GM19324 (cell line): ENCODE measurements at regions not wholly inside any gene's neighbourhood (a gene's known extent, or its start where the extent isn't known, plus 50 kb on each side); places are given as distances from the start of the nearest gene placed in this dataset.

Experiments used
- ATAC-seq: cut with Tn5 transposase; IDR thresholded peaks from one replicate; pipeline ENCODE4 v1.9.1; 2021; ENCODE audit warnings: mild to moderate bottlenecking, moderate library complexity; ENCODE audit not compliant: unreplicated experiment, low FRiP score

DNA sequence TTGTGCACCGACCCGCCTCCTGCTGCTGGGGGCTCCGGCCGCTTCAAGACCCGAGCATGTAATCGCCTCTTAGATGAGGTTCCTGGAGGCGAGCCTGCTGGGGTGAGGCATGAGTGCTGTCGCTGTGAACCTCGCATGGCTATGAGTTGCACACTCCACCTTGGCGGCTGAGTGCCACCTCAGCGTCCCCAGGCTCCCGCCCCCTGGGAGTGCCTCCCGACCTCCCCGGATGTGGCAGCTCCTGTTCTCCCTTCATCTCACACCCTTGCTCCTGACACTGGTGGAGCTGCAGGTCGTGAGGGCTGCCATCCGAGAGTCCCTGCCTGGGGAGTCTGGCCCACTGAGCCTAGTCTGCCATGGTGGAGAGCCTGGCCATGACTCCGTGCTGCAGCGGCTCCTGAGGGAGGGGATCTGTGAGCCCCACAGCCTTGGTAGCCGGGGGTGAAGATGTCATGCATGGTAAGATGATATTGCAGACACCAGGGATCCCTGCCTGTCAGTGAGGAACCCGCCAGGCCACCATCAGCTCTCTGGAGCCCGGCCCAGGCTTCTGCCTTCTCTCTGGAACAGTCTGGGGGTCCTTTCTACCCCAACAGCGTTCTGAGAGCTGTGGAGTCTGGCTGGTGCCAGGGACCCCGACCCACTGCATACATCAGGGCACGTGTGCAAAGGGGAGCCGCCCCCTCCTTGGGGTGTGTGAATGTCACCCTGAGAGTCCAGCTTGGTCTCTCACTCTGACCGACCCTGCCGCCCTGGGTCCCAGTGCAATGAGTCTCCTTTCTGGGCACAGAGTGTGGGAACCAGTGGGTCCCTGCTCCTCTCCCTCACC is 61.6 kb upstream of the HS6ST1 start:
- ATAC-seq = no peak

DNA sequence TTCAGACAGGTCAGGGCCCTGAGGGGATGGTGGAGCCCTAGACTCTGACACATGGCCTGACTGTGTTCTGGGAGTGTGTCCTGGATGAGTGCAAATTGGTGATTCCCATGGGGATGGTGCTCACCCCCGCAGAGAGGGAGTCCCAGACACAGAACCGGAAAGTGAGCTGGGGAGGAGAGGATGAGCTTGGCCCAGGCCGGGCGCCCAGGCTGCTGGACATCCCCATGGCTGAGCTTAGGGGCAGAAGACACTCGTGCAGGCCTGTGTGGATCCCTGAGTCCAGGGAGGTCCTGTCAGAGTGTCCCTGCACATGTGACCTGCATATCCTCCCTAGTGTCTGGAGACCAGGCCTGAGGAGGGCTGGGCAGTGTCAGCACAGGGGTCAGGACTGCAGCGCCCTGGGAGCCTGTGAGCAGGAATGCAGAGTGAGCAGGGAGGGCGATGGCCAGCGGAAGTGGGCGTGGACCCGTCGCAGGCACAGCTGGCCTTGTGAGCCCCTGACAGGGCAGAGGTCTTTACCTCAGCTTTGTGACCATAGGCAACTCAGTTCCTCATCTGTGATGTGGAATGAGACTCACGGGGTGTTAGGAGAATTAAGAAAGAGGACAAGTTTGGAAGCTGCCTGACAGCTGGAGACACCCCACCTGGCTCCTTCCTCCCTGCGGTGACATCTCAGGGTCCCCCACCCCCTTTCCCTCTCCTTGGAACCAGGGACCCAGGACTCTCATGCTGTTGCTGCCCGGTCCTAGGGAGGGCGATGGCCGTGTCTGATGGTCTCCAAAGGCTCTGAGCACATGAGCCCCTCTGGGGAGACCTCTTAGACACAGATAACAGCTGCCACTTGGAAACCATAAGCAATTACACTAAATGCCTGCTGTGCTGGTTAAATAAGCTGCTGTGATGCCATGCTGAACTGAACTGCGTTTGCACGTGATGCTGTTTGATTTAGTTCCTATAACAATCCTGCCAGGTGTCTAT is 62.6 kb upstream of the HS6ST1 start:
- ATAC-seq = no peak

DNA sequence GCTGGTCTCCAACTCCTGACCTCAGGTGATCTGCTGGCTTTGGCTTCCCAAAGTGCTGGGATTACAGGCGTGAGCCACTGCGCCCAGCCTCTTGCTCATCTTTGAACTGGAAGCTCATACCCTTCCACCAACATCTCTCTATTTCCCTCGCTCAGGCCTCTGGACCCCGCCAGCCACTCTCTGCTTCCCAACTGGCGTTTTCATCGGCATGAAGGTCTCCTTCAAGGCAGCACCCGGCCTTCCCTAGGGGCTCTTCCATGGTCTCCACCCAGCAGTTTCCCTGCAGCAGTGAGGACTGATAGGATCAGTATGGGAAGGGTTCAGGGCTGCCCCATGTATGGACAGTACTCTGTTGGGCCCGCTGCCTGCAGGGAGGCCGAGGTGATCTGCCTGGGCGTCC is 65.8 kb upstream of the HS6ST1 start:
- no peak for ATAC-seq

DNA sequence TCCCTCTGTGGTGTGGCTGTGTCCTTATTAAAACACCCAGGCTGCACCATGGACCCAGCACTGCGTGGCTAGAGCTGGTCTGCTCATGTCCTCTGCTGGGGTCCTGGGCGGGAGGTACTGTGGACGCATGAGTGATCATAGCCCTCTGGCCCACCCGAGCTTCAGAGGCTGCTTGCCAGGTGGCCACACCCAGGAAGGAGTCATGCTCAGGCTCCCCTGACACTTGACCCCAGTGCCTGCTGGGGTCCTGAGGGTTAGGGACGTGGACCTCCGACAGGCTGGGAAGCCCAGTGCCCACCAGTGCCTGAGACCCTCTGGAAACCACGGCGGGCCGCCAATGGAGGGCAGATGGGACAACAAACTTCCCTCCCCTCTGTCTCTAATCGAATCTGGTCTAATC is 66.3 kb upstream of the HS6ST1 start:
- no peak for ATAC-seq

DNA sequence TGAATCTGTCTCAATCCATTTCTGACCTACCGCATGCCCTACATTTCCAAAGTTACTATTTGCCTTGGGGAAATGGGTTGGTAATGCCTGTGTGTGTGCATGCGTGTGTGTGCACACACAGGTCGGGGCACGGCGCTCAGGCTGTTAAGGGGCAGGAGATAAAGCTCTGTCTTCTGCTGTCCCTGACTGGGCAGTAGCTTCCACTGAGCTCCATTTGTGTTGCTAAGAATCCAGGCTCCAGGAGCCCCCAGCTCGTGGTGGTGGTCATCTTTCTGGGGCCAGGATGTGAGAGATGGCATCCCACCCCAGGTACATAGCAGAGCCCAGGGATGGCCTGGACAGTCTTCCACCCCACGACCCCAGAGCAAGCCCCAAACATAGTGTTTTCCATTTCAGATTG is 66.7 kb upstream of the HS6ST1 start:
- no peak for ATAC-seq

DNA sequence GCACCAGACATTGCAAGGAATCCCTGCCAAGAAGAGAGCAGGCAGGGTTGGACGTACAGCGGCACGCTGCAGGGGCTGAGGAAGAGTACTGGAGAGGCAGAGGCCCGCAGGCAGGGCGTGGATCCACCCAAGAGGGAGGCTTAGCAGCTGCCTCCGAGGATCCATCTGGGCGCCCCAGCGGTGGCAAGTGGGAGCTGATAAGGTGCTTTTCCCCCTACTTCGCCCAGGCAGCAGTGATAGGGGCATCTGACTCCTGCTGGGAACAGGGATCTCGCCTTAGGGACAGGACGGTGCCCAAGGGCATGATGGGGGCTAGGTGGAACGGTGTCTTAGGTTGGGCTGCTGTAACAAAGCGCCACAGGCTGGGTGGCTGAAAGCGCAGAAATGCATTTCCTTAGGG is 67.4 kb upstream of the HS6ST1 start:
- no peak for ATAC-seq

DNA sequence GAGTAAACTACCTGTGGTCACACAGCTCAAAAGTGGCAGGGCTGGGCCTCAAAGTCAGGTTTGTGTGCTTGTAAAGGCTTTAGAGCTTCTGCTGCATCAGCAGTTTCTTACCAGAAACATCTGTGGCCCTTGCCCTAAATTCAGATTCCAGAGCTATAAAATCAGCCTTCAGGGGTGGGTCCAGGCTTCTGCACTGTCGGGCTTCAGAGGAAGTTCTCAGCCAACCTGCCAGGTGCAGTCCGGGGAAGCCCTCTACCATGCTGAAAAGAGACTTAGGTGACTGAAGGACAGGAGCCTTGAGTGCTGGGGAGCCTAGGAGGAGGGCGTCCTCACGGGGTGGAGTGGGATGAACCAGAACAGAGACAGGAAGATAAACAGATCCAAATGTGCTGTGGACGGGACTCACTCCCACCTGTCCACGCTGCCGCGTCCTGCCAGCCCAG is 69.9 kb upstream of the HS6ST1 start:
- no peak for ATAC-seq

DNA sequence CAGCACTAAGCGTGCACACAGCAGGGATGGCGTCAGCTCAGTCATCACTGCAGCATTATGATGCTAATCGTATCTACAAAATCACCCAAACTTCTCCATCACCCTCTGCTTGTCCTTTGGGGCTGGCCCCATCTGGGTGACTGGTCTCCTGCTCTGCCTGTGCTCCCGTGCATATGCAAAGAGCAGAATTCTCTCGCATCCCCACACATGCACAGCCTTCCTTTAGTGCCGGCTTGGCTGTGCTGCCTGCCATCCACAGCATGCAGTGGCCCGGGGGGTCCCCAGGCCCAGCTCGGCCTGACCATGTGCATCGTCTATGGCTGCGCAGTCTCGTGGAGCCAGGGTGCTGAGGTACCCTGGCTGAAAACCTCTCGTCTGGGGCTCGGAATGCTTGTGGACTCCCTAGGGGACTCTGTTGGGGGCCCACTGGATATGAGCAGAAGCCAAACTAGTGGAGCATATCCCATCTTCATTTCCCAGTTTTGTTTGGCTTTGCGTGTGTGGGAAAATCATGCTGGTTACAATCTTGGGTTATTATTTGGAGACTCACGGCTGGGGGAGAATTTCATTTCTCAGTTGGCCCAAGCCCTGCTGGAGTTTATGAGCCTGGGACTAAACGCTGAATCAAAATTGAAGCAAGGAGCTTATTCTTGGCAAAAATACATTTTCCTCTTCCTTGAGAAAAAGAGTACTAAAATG is 70.9 kb upstream of the HS6ST1 start:
- ATAC-seq = no peak

DNA sequence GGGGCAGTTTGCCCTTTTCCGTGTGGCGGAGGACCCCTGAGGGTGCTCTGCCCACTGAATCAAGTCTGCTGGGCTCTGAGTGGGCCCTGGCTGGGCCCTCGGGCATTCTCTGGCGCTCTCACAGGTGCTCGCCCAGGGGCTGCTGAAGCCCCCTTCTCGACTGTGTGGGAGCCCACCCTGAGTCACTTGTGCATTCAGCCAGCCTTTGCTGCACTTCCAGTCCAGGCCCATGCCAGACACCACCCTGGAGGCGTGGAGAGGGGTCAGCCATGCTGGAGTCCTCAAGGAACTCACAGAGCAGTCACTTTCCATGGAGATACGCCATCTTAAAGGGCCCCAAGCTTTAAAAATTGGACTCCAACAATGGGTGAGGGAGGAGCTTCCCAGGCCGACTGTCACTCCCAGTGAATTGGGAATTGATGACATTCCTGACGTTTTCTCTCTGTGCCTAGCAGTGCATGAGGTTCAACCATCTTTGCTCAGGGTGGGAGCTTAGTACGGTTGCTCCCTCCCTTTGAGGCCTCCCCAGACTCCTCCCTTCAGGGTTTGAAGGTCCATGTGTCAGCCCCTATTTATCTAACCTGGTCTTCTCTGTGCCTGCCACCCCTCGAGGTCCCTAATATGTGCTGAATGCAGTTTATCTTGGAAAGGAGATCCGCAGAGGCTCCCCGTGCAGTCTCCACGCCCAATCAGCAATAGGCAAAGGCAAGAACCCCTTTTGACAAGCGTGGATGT is 71.8 kb upstream of the HS6ST1 start:
- no peak for ATAC-seq

DNA sequence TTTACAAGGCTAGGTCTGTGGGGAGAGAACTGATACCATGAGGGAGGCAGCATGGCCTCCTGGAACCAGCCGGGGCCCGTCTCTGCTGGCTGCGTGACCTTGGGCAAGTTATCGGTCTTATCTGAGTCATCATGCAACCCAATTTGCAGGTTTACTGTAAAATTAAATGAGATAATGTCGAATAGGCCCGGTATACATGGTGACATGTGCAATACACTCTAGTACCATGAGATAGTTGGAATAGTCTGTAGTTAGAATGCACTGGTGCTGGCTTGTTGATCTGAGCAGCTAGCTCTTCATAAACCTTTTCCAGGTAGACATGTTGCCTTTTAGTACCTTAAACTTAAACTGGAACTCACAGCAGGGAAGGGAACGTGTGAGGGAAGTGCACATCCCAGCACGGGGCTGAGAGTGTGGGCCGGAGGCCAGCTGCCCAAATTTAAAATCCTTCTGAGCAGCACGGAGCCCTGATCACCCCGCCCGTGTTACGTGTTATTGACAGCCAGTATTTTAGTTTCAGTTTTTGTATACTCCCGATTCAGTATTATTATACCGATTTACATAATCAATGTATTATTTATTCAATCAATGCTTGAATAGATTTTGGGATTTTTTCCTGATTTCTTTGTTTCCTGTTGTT is 72.4 kb upstream of the HS6ST1 start:
- no peak for ATAC-seq

DNA sequence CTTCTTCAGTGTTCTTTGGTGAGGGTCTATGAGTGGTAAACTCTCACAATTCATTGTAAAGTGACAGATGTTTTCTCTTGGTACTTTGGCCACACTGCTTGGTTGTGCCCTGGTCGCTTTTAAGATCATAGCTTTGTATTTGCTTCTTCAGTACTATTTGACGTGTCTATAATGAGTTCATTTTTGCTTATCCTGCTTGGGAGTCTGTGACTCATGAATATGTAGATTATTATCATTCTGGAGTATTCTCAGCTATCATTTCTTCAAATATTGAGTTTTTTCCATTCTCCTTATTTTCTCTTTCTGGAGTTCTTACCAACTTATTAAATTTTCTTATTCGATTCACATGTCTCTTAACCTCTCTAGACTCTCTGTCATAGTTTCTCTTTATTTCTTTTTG is 73.0 kb upstream of the HS6ST1 start:
- no peak for ATAC-seq

DNA sequence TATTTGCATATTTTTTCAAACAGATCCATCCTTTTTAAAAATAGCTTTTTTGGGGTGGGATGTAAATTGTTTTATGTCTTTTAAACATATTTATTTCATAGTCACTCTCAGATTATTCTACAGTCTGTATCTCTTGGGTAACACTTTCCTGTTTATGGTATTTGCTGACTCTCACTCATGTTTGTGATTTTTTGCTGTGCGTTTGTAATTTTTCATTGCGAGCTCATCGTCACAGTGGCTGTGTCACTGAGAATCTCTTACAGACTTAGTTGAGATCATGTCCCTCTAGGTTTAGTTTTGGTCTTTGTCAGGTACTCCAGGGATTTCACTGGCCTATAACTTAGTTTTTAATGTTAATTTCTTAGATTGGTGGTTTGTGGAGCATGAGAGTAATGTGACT is 73.5 kb upstream of the HS6ST1 start:
- ATAC-seq = no peak

DNA sequence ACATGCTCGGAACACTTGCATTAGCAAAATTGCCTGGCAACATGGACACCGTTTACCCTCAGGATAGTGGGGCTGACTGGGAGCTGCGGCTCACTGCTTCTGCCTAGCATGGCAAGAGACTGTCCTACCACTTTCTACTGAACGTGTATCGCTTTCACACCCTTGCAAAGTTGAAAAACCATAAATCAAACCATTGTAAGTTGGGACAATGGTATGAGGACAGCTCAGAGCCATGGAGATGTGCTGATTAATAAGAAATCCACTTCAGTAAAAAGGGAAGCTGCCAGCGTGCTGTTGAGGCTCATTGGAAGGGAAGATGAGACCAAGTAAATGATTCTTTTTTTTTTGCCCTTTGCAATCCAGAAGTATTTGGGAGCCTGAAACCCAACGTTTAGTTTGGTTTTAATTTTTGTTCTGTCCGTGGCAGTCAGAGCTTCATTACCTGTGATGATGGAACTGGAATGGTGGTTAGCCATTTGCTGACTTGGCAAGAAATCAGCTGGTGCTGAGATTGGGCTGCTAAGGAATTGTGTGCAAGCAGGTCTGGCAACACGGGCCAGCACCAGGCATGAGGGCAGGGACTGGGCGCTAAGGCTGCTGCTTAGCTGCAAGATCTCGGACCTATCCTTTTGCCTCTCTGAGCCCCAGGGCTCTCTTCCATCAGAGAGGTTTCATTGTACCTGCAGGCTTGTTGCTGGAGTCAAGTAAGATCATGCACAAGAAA is 75.5 kb upstream of the HS6ST1 start:
- no peak for ATAC-seq

DNA sequence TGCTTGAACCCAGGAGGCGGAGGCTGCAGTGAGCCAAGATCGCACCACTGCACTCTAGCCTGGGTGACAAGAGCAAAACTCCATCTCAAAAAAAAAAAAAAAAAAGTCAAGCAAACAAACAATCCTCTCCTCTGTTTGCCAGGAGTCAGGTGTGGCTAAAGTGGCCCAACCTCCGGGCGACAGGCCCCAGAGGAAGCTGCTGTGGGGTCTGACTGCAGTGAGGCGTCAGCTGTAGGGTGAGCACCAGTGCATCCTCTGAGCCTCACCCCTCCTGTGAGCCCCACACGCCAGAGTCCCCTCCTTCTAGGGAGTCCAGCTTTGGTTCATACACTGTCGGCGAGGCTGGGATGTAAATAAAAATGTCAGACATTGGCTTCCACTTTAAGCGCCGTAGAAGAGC is 76.5 kb upstream of the HS6ST1 start:
- ATAC-seq = no peak

DNA sequence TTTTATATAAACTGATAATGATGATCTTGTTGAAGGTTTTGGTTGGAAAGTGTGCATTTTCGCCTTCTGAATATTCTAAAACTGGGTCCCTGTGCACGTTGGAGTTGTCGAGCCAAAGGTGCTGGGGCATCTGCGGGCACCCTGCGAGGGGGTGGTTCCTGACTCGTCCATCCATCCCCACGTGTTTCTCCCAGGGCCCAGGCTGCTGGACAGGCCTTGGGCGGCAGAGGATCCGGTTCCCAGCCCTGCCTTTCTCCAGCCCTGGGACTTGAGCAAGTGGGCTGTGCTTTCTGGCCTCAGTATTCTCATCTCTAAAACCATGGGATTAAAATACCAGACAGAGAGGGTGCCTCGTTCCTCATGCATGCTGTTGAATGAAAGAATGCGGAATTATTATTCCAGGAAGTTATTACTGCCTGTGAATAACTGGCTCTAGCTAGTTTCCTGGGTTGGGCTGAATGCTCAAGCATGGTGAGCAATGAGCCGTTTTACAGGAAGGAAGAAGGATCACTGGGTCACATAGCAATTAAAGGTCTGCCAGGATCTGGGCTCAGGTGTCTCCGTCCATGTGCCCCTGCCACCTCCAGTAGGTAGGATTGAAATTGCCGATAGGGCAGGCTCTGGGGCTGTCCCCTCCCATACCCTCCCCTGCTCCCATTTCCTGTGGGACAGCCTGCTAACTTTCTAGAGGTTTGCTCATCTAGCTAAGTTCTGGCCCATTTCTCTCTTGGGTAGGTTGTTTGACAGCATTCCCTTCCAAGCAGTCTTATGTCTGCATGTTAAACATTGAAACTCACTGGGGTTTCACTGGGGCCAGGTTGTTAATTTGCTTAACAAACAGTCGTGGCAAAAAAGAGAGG is 77.2 kb upstream of the HS6ST1 start:
- no peak for ATAC-seq

DNA sequence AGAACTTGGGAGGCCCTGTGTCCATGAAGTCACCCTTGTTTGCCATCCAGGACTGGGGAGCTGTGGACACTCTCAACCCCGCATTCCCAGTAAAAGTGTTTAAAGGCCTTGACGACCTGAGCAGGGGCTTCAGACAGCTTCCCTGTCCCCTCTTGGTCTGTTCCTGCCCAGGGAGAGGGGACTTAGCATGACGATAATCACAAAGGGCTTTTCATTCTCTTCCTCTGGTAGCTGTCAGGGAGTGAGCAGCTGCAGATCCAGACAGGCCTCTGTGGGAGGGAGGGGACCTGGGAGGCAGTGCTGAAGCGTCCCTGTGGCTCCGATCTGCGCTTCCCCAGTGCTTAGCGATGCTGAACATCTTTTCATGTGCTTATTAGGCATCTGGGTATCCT is 77.8 kb upstream of the HS6ST1 start:
- ATAC-seq = no peak

DNA sequence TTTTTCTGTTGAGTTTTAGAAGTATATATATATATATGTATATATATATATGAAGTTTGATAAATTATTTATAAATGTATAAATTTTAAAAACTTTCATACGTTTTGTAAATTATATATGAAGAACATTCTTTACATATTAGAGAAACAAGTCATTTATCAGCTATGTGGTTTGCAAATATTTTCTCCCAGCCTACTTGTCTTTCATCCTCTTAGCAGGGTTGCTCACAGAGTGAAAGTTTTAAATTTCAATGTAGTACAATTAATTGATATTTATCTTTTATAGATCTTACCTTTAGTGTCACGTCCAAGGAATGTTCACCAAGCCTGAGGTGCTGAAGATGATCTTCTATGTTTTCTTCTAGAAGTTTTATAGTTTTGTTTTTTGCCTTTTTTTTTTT is 78.3 kb upstream of the HS6ST1 start:
- ATAC-seq = no peak

DNA sequence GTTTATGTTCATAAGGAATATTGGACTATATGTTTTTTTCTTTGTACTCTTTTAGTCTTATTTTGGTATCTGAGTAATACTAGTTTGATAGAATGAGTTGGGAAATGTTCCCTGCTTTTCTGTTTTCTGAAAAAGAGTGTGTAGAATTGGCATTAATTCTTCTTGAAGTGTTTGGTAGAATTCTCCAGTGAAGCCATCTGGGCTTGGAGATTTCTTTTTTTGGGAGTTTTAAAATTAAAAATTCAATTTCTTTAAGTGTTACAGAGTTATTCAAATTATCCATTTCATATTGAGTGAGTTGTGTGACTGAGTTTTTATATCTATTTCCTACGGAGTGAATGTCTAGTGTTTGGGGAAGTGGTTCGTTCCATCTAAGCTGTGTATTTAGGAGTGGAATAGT is 80.6 kb upstream of the HS6ST1 start:
- no peak for ATAC-seq
